ENCODE measurements at regions not wholly inside any gene's neighbourhood (a gene's known extent, or its start where the extent isn't known, plus 50 kb on each side); places are given as distances from the start of the nearest gene placed in this dataset.

GRCh38 chr2:236341721-236342120, 77.5 kb upstream of the ASB18 start:
- DNase-seq (ENCODE audit: low read depth, low spot score) (no peak), FAIRE-seq (no peak)
- Histone ChIP-seq H3K4me3 (ENCODE audit: control insufficient read depth in 2 of 3, extremely low read depth in 1 of 3, insufficient read depth in 2 of 3, low read depth in 1 of 3, low read length in 3 of 3) (no peak overlapping the region), H2AFZ (ENCODE audit: control insufficient read depth, low read length) (no peak overlapping the region), H3K9me3 (ENCODE audit: control insufficient read depth, low read depth, low read length) (no peaks in the 10 kb centered on the region), H3K79me2 (ENCODE audit: control insufficient read depth, insufficient read depth, low read length) (no peaks in the 10 kb centered on the region), H3K27me3 (ENCODE audit: control insufficient read depth, extremely low read depth, insufficient read depth, low read length) (no peaks in the 10 kb centered on the region), H3K9me1 (ENCODE audit: control insufficient read depth, extremely low read depth, insufficient read depth, low read length) (no peaks in the 10 kb centered on the region), H3K36me3 (ENCODE audit: control insufficient read depth in 2 of 2, extremely low read depth in 1 of 2, insufficient read depth in 2 of 2, low read length in 2 of 2) (no peaks in the 10 kb centered on the region), H3K27ac (ENCODE audit: control insufficient read depth, insufficient read depth, low read length) (no peak overlapping the region), H3K9ac (ENCODE audit: control insufficient read depth, extremely low read depth, insufficient read depth, low read length) (no peak overlapping the region), H3K4me1 (ENCODE audit: control insufficient read depth, extremely low read depth, insufficient read depth, low read length) (no peaks in the 10 kb centered on the region), H4K20me1 (ENCODE audit: control insufficient read depth, extremely low read depth, insufficient read depth, low read length) (no peaks in the 10 kb centered on the region), H3K4me2 (ENCODE audit: control insufficient read depth, extremely low read depth, insufficient read depth, low read depth, low read length) (no peak overlapping the region)
- dilution Hi-C loops (cut with MboI; ENCODE audit: extremely low pct_ligation_motif_present, low sequenced_read_pairs) = no loop called here
- TF ChIP-seq EZH2 (IDR thresholded peaks at IDR 0.05; ENCODE audit: low read length) (no peak), CTCF (optimal IDR thresholded peaks at IDR 0.05 in 1 of 3, IDR thresholded peaks at IDR 0.05 in 1 of 3, conservative IDR thresholded peaks at IDR 0.05 in 1 of 3; ENCODE audit: extremely low read depth in 1 of 3, insufficient read depth in 2 of 3, low read length in 3 of 3) (no peak)

- H3K4me3 ChIP-seq (ENCODE audit: control insufficient read depth in 2 of 3, extremely low read depth in 1 of 3, insufficient read depth in 2 of 3, low read depth in 1 of 3, low read length in 3 of 3) = no peak overlapping the region
- no peaks in the 10 kb centered on the region for H3K4me1 ChIP-seq (ENCODE audit: control insufficient read depth, extremely low read depth, insufficient read depth, low read length)
- no peaks in the 10 kb centered on the region for H3K79me2 ChIP-seq (ENCODE audit: control insufficient read depth, insufficient read depth, low read length)
- no peak overlapping the region for H2AFZ ChIP-seq (ENCODE audit: control insufficient read depth, low read length)
- no peaks in the 10 kb centered on the region for H4K20me1 ChIP-seq (ENCODE audit: control insufficient read depth, extremely low read depth, insufficient read depth, low read length)
- H3K36me3 ChIP-seq (ENCODE audit: control insufficient read depth in 2 of 2, extremely low read depth in 1 of 2, insufficient read depth in 2 of 2, low read length in 2 of 2) = no peaks in the 10 kb centered on the region
- TF ChIP-seq CTCF (optimal IDR thresholded peaks at IDR 0.05 in 1 of 3, IDR thresholded peaks at IDR 0.05 in 1 of 3, conservative IDR thresholded peaks at IDR 0.05 in 1 of 3; ENCODE audit: extremely low read depth in 1 of 3, insufficient read depth in 2 of 3, low read length in 3 of 3) = no peak
- no peak for TF ChIP-seq EZH2 (IDR thresholded peaks at IDR 0.05; ENCODE audit: low read length)
- DNase-seq (ENCODE audit: low read depth, low spot score) (no peak), FAIRE-seq (no peak)
- no peaks in the 10 kb centered on the region for H3K9me1 ChIP-seq (ENCODE audit: control insufficient read depth, extremely low read depth, insufficient read depth, low read length)
- no peak overlapping the region for H3K9ac ChIP-seq (ENCODE audit: control insufficient read depth, extremely low read depth, insufficient read depth, low read length)
- dilution Hi-C loops (cut with MboI; ENCODE audit: extremely low pct_ligation_motif_present, low sequenced_read_pairs) = no loop called here
- no peak overlapping the region for H3K4me2 ChIP-seq (ENCODE audit: control insufficient read depth, extremely low read depth, insufficient read depth, low read depth, low read length)
- no peaks in the 10 kb centered on the region for H3K9me3 ChIP-seq (ENCODE audit: control insufficient read depth, low read depth, low read length)
- H3K27ac ChIP-seq (ENCODE audit: control insufficient read depth, insufficient read depth, low read length) = no peak overlapping the region
- H3K27me3 ChIP-seq (ENCODE audit: control insufficient read depth, extremely low read depth, insufficient read depth, low read length) = no peaks in the 10 kb centered on the region
Measured at GRCh38 chr2:236342507-236342906, 78.3 kb upstream of the ASB18 start.

Data from keratinocyte (primary cell).